ENCODE measurements at regions not wholly inside any gene's neighbourhood (a gene's known extent, or its start where the extent isn't known, plus 50 kb on each side); places are given as distances from the start of the nearest gene placed in this dataset.

GRCh38 chr11:119990309-119991021 lies 147.4 kb downstream of the TRIM29 start:
- no peak overlapping the region for H3K4me3 ChIP-seq
- H3K36me3 ChIP-seq = no peaks in the 10 kb centered on the region
- no peaks in the 10 kb centered on the region for H3K9me3 ChIP-seq
- no peak overlapping the region for H3K27ac ChIP-seq
- H3K4me1 ChIP-seq = no peaks in the 10 kb centered on the region
- no peaks in the 10 kb centered on the region for H3K27me3 ChIP-seq
- TF ChIP-seq CTCF (IDR thresholded peaks at IDR 0.05) = no peak
- TF ChIP-seq POLR2A (IDR thresholded peaks at IDR 0.05) = no peak
- no peak for DNase-seq

GRCh38 chr11:119989159-119989821 lies 148.6 kb downstream of the TRIM29 start:
- DNase-seq = no peak
- no peaks in the 10 kb centered on the region for H3K9me3 ChIP-seq
- no peaks in the 10 kb centered on the region for H3K4me1 ChIP-seq
- TF ChIP-seq POLR2A (IDR thresholded peaks at IDR 0.05) (no peak), CTCF (IDR thresholded peaks at IDR 0.05) (no peak)
- no peak overlapping the region for H3K4me3 ChIP-seq
- H3K27me3 ChIP-seq = no peaks in the 10 kb centered on the region
- no peaks in the 10 kb centered on the region for H3K36me3 ChIP-seq
- no peak overlapping the region for H3K27ac ChIP-seq

- no peaks in the 10 kb centered on the region for H3K36me3 ChIP-seq
- no peak for DNase-seq
- H3K9me3 ChIP-seq = no peaks in the 10 kb centered on the region
- H3K27ac ChIP-seq = no peak overlapping the region
- no peak overlapping the region for H3K4me3 ChIP-seq
- H3K27me3 ChIP-seq = no peaks in the 10 kb centered on the region
- TF ChIP-seq CTCF (IDR thresholded peaks at IDR 0.05) = no peak
- TF ChIP-seq POLR2A (IDR thresholded peaks at IDR 0.05) = no peak
- no peaks in the 10 kb centered on the region for H3K4me1 ChIP-seq
These were observed 152.4 kb downstream of the TRIM29 start for GRCh38 chr11:119985551-119985950.

GRCh38 chr11:119983816-119984215 lies 154.1 kb downstream of the TRIM29 start:
- Histone ChIP-seq H3K9me3 (no peaks in the 10 kb centered on the region), H3K27me3 (no peaks in the 10 kb centered on the region), H3K36me3 (no peaks in the 10 kb centered on the region), H3K27ac (no peak overlapping the region), H3K4me3 (no peak overlapping the region), H3K4me1 (peaks cover 0 to 4% (median 0%) of the 10 kb centered on the region in 4 donors)
- TF ChIP-seq CTCF (IDR thresholded peaks at IDR 0.05) (no peak), POLR2A (IDR thresholded peaks at IDR 0.05) (no peak)
- no peak for DNase-seq

- no peaks in the 10 kb centered on the region for H3K36me3 ChIP-seq
- no peak overlapping the region for H3K27ac ChIP-seq
- H3K4me3 ChIP-seq = no peak overlapping the region
- peaks cover 0 to 4% (median 0%) of the 10 kb centered on the region in 4 donors for H3K4me1 ChIP-seq
- H3K27me3 ChIP-seq = no peaks in the 10 kb centered on the region
- DNase-seq = no peak
- TF ChIP-seq POLR2A (IDR thresholded peaks at IDR 0.05) = no peak
- no peak for TF ChIP-seq CTCF (IDR thresholded peaks at IDR 0.05)
- no peaks in the 10 kb centered on the region for H3K9me3 ChIP-seq
These were observed 154.6 kb downstream of the TRIM29 start for GRCh38 chr11:119983240-119983732.

Data from Peyer's patch (tissue), 4 donors.